Liver (tissue), 8 donors: ENCODE measurements at regions not wholly inside any gene's neighbourhood (a gene's known extent, or its start where the extent isn't known, plus 50 kb on each side); places are given as distances from the start of the nearest gene placed in this dataset.
A peak's percentile ranks its signal among the peaks of the same experiment; 100 is the strongest.

Source experiments
- DNase-seq: peaks from one replicate; pipeline ENCODE4 v3.0.0-alpha.2; 2017; ENCODE audit warnings: low spot score
- H3K27ac ChIP-seq, 2 donors: one replicate each; pipeline ENCODE4 v1.7.0; 2013; ENCODE audit warnings: inconsistent platforms in 2 of 2, low read length in 2 of 2, control low read depth in 1 of 2, low read depth in 1 of 2, mild to moderate bottlenecking in 1 of 2
- H3K27me3 ChIP-seq, 4 donors: one replicate each; pipeline versions ENCODE4 v1.6.1 to v1.7.0; 2013; ENCODE audit warnings: low read length in 3 of 4, inconsistent platforms in 1 of 4, mild to moderate bottlenecking in 1 of 4, moderate library complexity in 1 of 4; ENCODE audit not compliant: control insufficient read depth in 4 of 4, insufficient read depth in 4 of 4
- H3K36me3 ChIP-seq, 4 donors: one replicate each; pipeline versions ENCODE4 v1.6.1 to v1.7.0; 2013; ENCODE audit warnings: low read length in 3 of 4, mild to moderate bottlenecking in 3 of 4, low read depth in 1 of 4, moderate library complexity in 1 of 4; ENCODE audit not compliant: control insufficient read depth in 4 of 4, insufficient read depth in 3 of 4
- H3K4me1 ChIP-seq, 4 donors: one replicate each; pipeline versions ENCODE4 v1.6.1 to v1.7.0; 2013; ENCODE audit warnings: low read length in 3 of 4, mild to moderate bottlenecking in 3 of 4, moderate library complexity in 1 of 4; ENCODE audit not compliant: control insufficient read depth in 4 of 4, insufficient read depth in 4 of 4
- H3K4me3 ChIP-seq, 3 donors: one replicate each; pipeline versions ENCODE4 v1.6.1 to v1.7.0; 2013; ENCODE audit warnings: low read length in 3 of 3, control low read depth in 1 of 3, low read depth in 1 of 3, mild to moderate bottlenecking in 1 of 3
- H3K9ac ChIP-seq, 2 donors: one replicate each; pipeline ENCODE4 v1.7.0; 2013; ENCODE audit warnings: low read length in 2 of 2, mild to moderate bottlenecking in 2 of 2, moderate library complexity in 2 of 2, control low read depth in 1 of 2, low read depth in 1 of 2
- H3K9me3 ChIP-seq, 4 donors: one replicate each; pipeline versions ENCODE4 v1.6.1 to v1.7.0; 2013; ENCODE audit warnings: low read length in 3 of 4; ENCODE audit not compliant: control insufficient read depth in 4 of 4
- CTCF ChIP-seq: fragments of 150-350 bp; IDR thresholded peaks from 2 replicates; pipeline ENCODE4 v1.5.1; 2017; ENCODE audit warnings: improper control_type of control experiment, low read depth, low read length; ENCODE audit not compliant: missing input control
- FOXA1 ChIP-seq: IDR thresholded peaks from 2 replicates; pipeline ENCODE4 v1.6.1; 2016; ENCODE audit warnings: antibody characterized with exemption
- JUND ChIP-seq, 2 donors: IDR thresholded peaks; 2 replicates each; pipeline ENCODE4 v1.6.1; 2016; ENCODE audit warnings: antibody characterized with exemption in 2 of 2
- NR2F2 ChIP-seq: IDR thresholded peaks from 2 replicates; pipeline ENCODE4 v1.6.1; 2016; ENCODE audit warnings: antibody characterized with exemption
- TAF1 ChIP-seq: conservative IDR thresholded peaks from 2 replicates; pipeline ENCODE4 v1.6.1; 2016; ENCODE audit warnings: antibody characterized with exemption, mild to moderate bottlenecking
- YY1 ChIP-seq: IDR thresholded peaks from 2 replicates; pipeline ENCODE4 v1.6.1; 2016; ENCODE audit warnings: antibody characterized with exemption, mild to moderate bottlenecking
- WGBS: extraction: QIAGEN DNeasy Blood & Tissue Kit; methylation state at CpG from one replicate; pipeline ENCODE4 v1.1.7; 2013; 5-methylcytosine and 5-hydroxymethylcytosine counted together
- TF ChIP-seq, protein P1 (sequence below): IDR thresholded peaks from 2 replicates; pipeline ENCODE4 v1.6.1; 2016; ENCODE audit warnings: antibody characterized with exemption
- donor health status: healthy.
- donor health status: healthy.
- donor health status: healthy.
- donor health status: healthy.
- donor health status: healthy.

- TF ChIP-seq TAF1 (no peak), NR2F2 (peak; percentile 89)
- TF ChIP-seq, protein P1, sequence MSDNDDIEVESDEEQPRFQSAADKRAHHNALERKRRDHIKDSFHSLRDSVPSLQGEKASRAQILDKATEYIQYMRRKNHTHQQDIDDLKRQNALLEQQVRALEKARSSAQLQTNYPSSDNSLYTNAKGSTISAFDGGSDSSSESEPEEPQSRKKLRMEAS = no peak
- no peak for DNase-seq
- 76% methylated on average over 11 of the region's 11 CpGs for WGBS
Observed at GRCh38 chr18:45517181-45517741, 98.0 kb upstream of the SLC14A2 start.

DNA sequence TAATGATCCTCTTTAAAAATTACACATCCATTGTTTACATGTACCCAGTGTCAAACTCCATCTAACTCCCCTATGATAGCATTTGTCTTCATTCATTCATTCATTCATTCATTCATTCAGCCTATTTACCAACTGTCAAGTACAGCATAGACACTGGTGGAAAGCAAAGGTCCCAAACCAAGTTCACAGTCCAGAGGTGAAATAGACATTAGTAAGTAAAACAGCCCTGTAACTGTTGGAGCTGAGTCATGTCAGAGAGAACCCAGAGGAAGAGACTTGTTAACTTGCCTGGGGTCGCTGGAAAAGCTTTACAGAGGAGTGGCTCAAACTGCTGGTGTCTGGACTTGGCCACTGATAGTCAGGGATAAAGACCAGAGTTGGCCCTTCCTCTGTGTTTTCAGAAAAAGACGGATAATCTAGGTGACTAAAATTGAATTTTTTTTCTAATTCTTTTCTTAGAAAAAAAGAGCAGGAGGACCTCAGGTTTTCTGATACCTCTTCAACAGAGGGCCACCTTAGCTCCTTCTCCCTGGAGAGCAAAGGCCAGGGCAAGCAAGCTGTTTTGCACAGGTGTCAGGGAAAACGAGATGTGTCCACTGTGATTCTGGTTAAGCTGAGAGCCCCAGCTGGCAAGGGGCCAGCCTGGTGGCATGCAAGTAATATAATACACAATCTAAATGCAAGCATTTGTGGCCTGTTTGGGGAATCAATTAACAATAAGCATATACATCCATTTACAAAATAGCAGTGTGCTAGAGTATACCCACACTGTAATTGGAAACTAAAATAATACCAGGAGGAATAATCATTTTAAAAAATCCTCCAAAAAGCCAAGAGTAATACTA is 96.7 kb upstream of the SLC14A2 start:
- Histone ChIP-seq H3K9me3 (no peaks in the 10 kb centered on the region), H3K4me1 (no peaks in the 10 kb centered on the region), H3K27me3 (no peaks in the 10 kb centered on the region), H3K4me3 (no peak overlapping the region), H3K36me3 (no peaks in the 10 kb centered on the region), H3K9ac (no peak overlapping the region), H3K27ac (no peak overlapping the region)
- no peak for TF ChIP-seq FOXA1
- TF ChIP-seq CTCF = no peak
- no peak for TF ChIP-seq TAF1
- WGBS = 68% methylated on average over 3 of the region's 3 CpGs
- DNase-seq = no peak

More at GRCh38 chr18:45517181-45517741, 98.0 kb upstream of the SLC14A2 start:
- Histone ChIP-seq H3K4me3 (no peak overlapping the region), H3K9me3 (no peaks in the 10 kb centered on the region), H3K27me3 (no peaks in the 10 kb centered on the region), H3K36me3 (no peaks in the 10 kb centered on the region), H3K9ac (no peak overlapping the region), H3K4me1 (no peaks in the 10 kb centered on the region), H3K27ac (no peak overlapping the region)

DNA sequence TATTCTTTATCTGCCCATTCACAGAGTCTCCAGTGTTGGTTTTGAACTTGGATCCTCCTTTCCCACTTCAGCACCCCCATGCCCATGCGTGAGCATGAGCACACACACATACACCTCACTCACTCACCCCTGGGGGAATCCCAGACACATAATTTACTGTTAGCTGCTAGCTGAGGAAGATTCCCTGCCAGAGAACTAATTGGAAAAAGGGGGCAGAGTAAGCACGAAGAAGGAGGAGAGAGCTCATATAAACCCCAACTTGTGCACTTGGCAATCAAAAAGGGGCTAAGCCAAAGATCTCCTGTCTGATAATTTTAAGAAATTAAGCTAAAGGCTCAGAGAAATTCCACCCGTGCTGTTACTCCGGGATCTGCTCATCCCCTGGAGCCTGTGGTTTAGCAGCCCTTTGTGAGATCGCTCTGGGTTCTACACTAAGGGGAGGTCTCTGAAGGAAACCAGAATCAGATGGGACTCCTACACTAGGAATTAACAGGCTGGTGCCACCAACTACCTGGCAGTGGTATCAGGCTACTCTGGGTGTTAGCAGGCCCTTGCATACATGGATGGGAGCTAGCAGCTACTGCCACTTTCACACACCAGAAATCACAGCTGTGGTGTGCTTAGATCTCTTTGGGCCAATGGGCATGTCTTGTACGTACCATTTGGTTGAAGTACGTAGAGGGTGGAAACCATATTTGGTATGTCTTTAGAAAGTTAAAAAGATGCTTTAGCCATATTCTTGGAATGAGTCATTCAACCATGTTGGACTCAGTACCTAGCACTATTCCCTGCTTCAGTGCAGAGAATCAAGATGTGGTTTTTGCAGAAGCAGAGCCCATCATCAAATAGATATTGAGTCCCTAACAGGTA is 95.6 kb upstream of the SLC14A2 start:
- Histone ChIP-seq H3K36me3 (no peaks in the 10 kb centered on the region), H3K4me1 (no peaks in the 10 kb centered on the region), H3K27me3 (no peaks in the 10 kb centered on the region), H3K27ac (no peak overlapping the region), H3K9ac (no peak overlapping the region), H3K4me3 (no peak overlapping the region), H3K9me3 (no peaks in the 10 kb centered on the region)
- no peak for TF ChIP-seq CTCF
- TF ChIP-seq JUND (IDR thresholded peaks at IDR 0.05) = no peak
- TF ChIP-seq YY1 = no peak
- DNase-seq = no peak
- 92% methylated on average over 7 of the region's 7 CpGs for WGBS
